Activated B cell treated with CpG ODN at 0.5 μM for 24 hours (primary cell): ENCODE measurements at regions not wholly inside any gene's neighbourhood (a gene's known extent, or its start where the extent isn't known, plus 50 kb on each side); places are given as distances from the start of the nearest gene placed in this dataset.

Experiments
- ATAC-seq: fragments of 200-7000 bp; cut with Tn5 transposase; one replicate; pipeline ENCODE4 v1.10.0; 2021; ENCODE audit warnings: low read depth, mild to moderate bottlenecking, moderate library complexity
- CTCF ChIA-PET: fragments of 350-600 bp; sonication (Branson Sonifier 250); formaldehyde crosslinking; loops from one replicate; lab custom pipeline; 2021; ENCODE audit warnings: antibody characterized with exemption; lab: Charles Lee
- POLR2A ChIA-PET: fragments of 350-600 bp; sonication (Branson Sonifier 250); formaldehyde crosslinking; loops from one replicate; lab custom pipeline; 2021; ENCODE audit warnings: antibody characterized with exemption; lab: Charles Lee
- DNase-seq: peaks from one replicate; pipeline ENCODE4 v3.0.0; 2022
- H3K27ac Mint-ChIP-seq: one replicate; pipeline ENCODE4 v1.8.0; 2020; ENCODE audit warnings: mixed read lengths
- H3K27me3 Mint-ChIP-seq: one replicate; pipeline ENCODE4 v1.8.0; 2021; ENCODE audit warnings: mixed read lengths
- H3K36me3 Mint-ChIP-seq: one replicate; pipeline ENCODE4 v1.8.0; 2021; ENCODE audit warnings: low read depth, mixed read lengths
- H3K4me1 Mint-ChIP-seq: one replicate; pipeline ENCODE4 v1.8.0; 2021; ENCODE audit warnings: mixed read lengths
- H3K4me3 Mint-ChIP-seq: one replicate; pipeline ENCODE4 v1.8.0; 2020; ENCODE audit warnings: mild to moderate bottlenecking, mixed read lengths
- H3K9me3 Mint-ChIP-seq: one replicate; pipeline ENCODE4 v1.8.0; 2020; ENCODE audit warnings: mixed read lengths
- intact Hi-C: fragments of 100-400 bp; cut with micrococcal nuclease; formaldehyde crosslinking; loops from one replicate; pipeline ENCODE4 v1.15.1; 2024
- TF ChIP-seq, protein P1 (sequence below): fragments of 200-600 bp; IDR thresholded peaks from one replicate; pipeline ENCODE4 v1.8.0; 2022; ENCODE audit warnings: antibody characterized with exemption, mild to moderate bottlenecking

DNA sequence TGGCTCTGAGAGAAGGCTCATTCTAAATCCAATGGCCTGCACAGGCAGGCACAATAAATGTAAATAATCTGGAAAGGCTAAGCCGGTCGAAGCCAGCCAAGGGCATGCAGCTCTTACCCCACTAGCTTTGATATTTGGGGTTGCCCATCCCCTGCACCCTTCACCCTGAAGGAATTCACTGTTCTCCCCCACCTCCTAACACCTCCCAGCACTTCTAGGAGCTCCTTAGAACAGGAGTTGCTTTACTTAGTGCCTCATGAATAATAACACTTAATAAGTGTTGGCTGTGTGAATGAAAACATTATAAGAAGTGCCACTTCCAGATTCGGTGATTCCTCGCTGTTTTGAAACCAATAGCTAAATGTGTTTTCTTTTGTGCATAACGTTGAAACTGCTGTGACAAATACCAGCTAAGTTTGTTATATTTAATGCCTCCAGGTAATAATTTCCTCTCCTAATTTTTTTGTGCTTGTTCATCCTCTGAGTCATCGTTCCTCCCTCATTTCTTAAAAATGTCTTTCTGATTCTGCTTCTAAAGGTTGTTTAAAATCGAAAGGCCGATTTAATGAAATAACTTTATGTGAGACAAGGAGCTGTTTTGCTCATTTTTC, 458.8 kb downstream of the METTL4 start:
- Mint-ChIP-seq H3K9me3 (no peaks in the 10 kb centered on the region), H3K27me3 (peaks cover 18% of the 10 kb centered on the region), H3K4me1 (no peaks in the 10 kb centered on the region), H3K4me3 (no peak overlapping the region), H3K36me3 (no peaks in the 10 kb centered on the region), H3K27ac (no peak overlapping the region)
- TF ChIP-seq, protein P1, sequence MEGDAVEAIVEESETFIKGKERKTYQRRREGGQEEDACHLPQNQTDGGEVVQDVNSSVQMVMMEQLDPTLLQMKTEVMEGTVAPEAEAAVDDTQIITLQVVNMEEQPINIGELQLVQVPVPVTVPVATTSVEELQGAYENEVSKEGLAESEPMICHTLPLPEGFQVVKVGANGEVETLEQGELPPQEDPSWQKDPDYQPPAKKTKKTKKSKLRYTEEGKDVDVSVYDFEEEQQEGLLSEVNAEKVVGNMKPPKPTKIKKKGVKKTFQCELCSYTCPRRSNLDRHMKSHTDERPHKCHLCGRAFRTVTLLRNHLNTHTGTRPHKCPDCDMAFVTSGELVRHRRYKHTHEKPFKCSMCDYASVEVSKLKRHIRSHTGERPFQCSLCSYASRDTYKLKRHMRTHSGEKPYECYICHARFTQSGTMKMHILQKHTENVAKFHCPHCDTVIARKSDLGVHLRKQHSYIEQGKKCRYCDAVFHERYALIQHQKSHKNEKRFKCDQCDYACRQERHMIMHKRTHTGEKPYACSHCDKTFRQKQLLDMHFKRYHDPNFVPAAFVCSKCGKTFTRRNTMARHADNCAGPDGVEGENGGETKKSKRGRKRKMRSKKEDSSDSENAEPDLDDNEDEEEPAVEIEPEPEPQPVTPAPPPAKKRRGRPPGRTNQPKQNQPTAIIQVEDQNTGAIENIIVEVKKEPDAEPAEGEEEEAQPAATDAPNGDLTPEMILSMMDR = no peak
- no peak for DNase-seq
- ATAC-seq = no peak
- POLR2A ChIA-PET = no interaction called here
- CTCF ChIA-PET = no interaction called here
- intact Hi-C loops = no loop called here

DNA sequence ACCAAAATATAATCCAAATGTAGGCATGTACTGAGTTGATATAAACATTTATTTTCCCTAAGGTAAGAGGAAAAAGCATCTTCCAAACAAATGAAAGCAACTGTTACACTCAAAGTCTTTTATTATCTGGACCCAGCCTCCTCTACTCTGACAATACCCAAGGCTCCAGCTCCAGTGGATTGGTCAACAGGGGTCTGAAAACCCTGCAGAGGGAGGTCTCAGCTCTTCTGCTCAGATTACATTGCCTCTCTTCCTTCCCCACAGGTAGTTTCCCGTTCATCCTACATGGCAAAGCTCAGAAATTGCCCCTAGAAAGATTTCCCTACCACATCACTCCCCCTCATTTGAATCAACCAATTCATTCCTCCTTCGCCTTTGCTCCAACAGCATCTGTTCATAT, 457.0 kb downstream of the METTL4 start:
- peaks cover 18% of the 10 kb centered on the region for H3K27me3 Mint-ChIP-seq
- TF ChIP-seq, protein P1 = no peak
- DNase-seq = no peak
- no peaks in the 10 kb centered on the region for H3K4me1 Mint-ChIP-seq
- ATAC-seq = no peak
- no peak overlapping the region for H3K27ac Mint-ChIP-seq
- ChIA-PET POLR2A (no interaction called here), CTCF (no interaction called here)
- no peak overlapping the region for H3K4me3 Mint-ChIP-seq
- intact Hi-C loops = no loop called here
- H3K36me3 Mint-ChIP-seq = no peaks in the 10 kb centered on the region
- no peaks in the 10 kb centered on the region for H3K9me3 Mint-ChIP-seq

DNA sequence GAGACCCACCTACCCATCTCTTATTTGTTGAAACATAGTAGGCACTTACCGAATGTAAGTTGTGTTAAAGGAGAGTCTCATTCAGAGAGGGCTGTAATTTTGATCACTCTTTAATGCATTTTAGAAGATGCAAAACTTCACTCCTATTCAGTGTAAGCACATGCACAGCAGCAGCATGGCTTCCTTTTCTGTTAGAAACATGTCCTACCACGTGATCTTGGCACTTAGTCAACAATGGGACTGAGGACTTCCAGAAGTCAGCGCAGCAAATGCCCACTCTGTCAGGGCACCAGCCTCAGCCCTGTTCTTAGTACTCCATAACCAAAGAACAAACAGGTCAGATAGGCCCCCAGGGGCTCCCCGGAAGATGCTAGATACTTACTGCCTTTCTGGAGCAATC, 456.5 kb downstream of the METTL4 start:
- Mint-ChIP-seq H3K36me3 (no peaks in the 10 kb centered on the region), H3K9me3 (no peaks in the 10 kb centered on the region), H3K4me1 (no peaks in the 10 kb centered on the region), H3K27ac (no peak overlapping the region), H3K4me3 (no peak overlapping the region), H3K27me3 (peaks cover 16% of the 10 kb centered on the region)
- no peak for ATAC-seq
- DNase-seq = no peak
- TF ChIP-seq, protein P1 = no peak
- intact Hi-C loops = no loop called here
- ChIA-PET CTCF (no interaction called here), POLR2A (no interaction called here)

DNA sequence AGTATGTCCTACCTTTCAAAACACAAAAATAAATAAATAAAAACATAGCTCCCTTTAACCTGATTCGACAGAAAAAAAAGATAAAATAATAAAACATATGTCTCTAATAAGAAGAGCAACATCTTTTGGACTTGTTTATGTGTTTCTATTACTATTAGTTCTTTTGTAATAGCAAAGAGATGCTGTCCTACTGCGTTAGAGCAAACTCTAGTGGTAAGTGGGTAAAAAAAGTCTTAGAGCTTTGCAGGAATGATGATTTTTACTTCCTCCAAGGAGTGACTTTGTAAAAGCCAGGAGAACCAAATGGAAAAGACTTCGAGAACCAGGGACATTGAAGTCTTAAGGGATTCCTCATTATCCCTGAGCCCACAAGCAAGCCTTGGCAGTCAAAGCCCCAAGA, 450.1 kb downstream of the METTL4 start:
- POLR2A ChIA-PET = no interaction called here
- Mint-ChIP-seq H3K9me3 (no peaks in the 10 kb centered on the region), H3K36me3 (no peaks in the 10 kb centered on the region), H3K27me3 (no peaks in the 10 kb centered on the region), H3K27ac (no peak overlapping the region), H3K4me3 (no peak overlapping the region), H3K4me1 (no peaks in the 10 kb centered on the region)
- ATAC-seq (no peak), DNase-seq (no peak)
- intact Hi-C loops = no loop called here
- TF ChIP-seq, protein P1 = no peak
- CTCF ChIA-PET = interaction anchor here (0.8 to 1.1 kb wide), 2 partner anchors 14 to 17 kb away, joined by 4 to 5 read pairs; no protein-coding TSS in a partner anchor

DNA sequence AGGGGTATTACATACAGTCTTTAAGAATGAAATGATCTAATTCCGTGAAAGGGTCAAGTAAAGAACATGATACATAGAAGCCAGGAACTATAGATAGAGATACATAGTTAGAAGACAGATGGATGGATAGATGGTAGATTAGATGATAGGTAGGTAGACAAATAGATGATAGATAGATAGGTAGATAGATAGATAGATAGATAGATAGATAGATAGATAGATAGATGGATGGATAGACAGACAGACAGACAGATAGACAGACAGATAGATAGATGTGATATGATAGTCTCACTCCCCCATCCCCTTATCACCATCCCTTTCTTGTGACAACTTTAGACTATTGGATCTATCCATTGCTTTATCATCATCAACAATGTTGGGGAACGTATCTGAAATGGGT, 448.2 kb downstream of the METTL4 start:
- no peak for ATAC-seq
- Mint-ChIP-seq H3K9me3 (no peaks in the 10 kb centered on the region), H3K27me3 (peaks cover 4% of the 10 kb centered on the region), H3K27ac (no peak overlapping the region), H3K4me3 (no peak overlapping the region), H3K4me1 (no peaks in the 10 kb centered on the region), H3K36me3 (no peaks in the 10 kb centered on the region)
- ChIA-PET CTCF (no interaction called here), POLR2A (no interaction called here)
- TF ChIP-seq, protein P1 = no peak
- no peak for DNase-seq
- intact Hi-C loops = no loop called here
